ENCODE measurements at regions not wholly inside any gene's neighbourhood (a gene's known extent, or its start where the extent isn't known, plus 50 kb on each side); places are given as distances from the start of the nearest gene placed in this dataset.

DNA sequence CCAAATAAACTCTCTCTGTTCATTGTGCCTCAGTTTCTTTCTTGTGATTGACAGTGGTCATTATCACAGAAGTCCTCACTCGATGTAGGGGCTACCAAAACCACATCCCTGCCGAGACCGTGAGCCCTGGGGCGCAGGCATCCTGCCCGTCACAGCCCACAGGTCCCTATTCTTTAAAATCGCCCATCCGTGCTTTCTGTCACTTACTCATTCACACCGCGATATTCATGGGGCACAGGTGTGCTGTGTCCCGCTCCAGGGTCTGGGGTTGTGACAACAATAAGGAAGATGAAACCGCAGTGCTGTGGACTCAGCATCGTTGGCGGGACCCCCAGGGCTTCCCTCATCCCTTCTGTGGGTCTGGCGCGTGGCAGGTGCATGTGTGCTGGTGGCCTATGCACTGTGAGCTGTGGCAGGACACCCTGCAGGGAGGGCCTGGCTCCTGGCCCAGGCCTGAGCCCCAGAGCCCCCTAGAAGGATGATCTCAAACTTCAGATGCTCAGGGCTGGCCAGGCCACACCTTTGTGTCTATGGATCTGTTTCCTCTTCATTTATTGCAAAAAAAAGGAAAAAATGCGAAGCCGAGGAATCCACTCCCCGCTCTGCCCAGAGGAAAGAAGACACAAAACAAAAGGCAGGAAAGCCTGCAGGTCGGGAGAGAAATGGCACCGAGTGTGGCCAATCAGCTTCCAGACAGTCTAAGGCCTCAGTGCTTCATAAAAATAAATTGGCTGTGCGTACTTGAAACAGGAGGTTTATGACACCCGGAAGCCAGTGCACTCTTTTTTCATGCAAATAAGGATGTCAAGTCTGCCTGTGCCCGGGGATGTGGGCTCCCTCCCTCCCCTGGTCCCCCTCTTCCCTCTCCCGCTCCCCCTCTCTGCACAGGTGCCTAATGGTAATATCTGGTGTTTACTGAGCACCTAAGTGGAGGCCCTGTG, 109.5 kb upstream of the ADRA2C start:
- no peak for DNase-seq
- H3K36me3 ChIP-seq (ENCODE audit: control insufficient read depth, insufficient read depth, low read length): no peaks in the 10 kb centered on the region
- Mint-ChIP-seq H3K27ac (ENCODE audit: unreplicated experiment) (no peak overlapping the region), H3K9me3 (ENCODE audit: unreplicated experiment) (no peaks in the 10 kb centered on the region), H3K4me3 (ENCODE audit: unreplicated experiment) (no peak overlapping the region), H3K36me3 (ENCODE audit: insufficient read depth, unreplicated experiment) (no peaks in the 10 kb centered on the region), H3K4me1 (ENCODE audit: low read depth, unreplicated experiment) (no peaks in the 10 kb centered on the region), H3K27me3 (ENCODE audit: insufficient read depth, unreplicated experiment) (no peaks in the 10 kb centered on the region)
- CTCF ChIA-PET: no interaction called here
- 0 out of 2 replicates have a peak, but pooled peaks cover 3% of the 10 kb centered on the region for H3K4me1 ChIP-seq
- no TSS peak for BruUV-seq (replicated peaks)
- TF ChIP-seq, protein P1, sequence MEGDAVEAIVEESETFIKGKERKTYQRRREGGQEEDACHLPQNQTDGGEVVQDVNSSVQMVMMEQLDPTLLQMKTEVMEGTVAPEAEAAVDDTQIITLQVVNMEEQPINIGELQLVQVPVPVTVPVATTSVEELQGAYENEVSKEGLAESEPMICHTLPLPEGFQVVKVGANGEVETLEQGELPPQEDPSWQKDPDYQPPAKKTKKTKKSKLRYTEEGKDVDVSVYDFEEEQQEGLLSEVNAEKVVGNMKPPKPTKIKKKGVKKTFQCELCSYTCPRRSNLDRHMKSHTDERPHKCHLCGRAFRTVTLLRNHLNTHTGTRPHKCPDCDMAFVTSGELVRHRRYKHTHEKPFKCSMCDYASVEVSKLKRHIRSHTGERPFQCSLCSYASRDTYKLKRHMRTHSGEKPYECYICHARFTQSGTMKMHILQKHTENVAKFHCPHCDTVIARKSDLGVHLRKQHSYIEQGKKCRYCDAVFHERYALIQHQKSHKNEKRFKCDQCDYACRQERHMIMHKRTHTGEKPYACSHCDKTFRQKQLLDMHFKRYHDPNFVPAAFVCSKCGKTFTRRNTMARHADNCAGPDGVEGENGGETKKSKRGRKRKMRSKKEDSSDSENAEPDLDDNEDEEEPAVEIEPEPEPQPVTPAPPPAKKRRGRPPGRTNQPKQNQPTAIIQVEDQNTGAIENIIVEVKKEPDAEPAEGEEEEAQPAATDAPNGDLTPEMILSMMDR (IDR thresholded peaks at IDR 0.05; ENCODE audit: insufficient read depth in 1 of 2, low read depth in 1 of 2, low read length in 1 of 2, severe bottlenecking in 1 of 2, unreplicated experiment in 1 of 2): no peak
- no peaks in the 10 kb centered on the region for H3K27me3 ChIP-seq (replicated peaks; ENCODE audit: control insufficient read depth, insufficient read depth, low read length)
- no peaks in the 10 kb centered on the region for H3K9me3 ChIP-seq
- POLR2A ChIA-PET: no interaction called here
- H3K4me3 ChIP-seq (ENCODE audit: low read depth, low read length): no peak overlapping the region
- intact Hi-C loops (cut with micrococcal nuclease; ENCODE audit: unreplicated experiment): no loop called here

DNA sequence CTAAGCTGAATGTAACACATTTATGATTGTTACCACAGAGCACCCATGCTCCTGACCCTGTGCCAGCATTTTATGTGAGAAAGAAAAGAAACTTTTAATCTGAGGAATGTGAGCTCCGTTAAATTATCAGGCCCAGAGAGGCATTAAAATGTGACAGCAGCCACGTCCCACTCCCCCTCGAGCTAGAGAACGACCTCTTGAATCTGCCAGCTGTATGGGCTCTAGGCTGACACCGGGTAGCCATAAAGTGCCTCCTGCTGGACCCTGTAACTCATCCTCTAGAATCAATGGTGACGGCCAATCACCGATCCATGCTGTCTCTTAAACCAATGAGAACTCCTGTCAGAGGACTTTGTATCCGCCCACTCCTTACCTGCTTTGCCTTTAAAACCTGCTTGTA, 110.2 kb upstream of the ADRA2C start:
- intact Hi-C loops (cut with micrococcal nuclease; ENCODE audit: unreplicated experiment): no loop called here
- ChIA-PET CTCF (no interaction called here), POLR2A (no interaction called here)
- TF ChIP-seq, protein P1 (IDR thresholded peaks at IDR 0.05; ENCODE audit: insufficient read depth in 1 of 2, low read depth in 1 of 2, low read length in 1 of 2, severe bottlenecking in 1 of 2, unreplicated experiment in 1 of 2): no peak
- H3K27ac Mint-ChIP-seq (ENCODE audit: unreplicated experiment): no peak overlapping the region
- DNase-seq: no peak
- BruUV-seq (replicated peaks): no TSS peak
- H3K9me3 Mint-ChIP-seq (ENCODE audit: unreplicated experiment): no peaks in the 10 kb centered on the region
- Histone ChIP-seq H3K4me1 (0 out of 2 replicates have a peak, but pooled peaks cover 5% of the 10 kb centered on the region), H3K9me3 (no peaks in the 10 kb centered on the region), H3K36me3 (ENCODE audit: control insufficient read depth, insufficient read depth, low read length) (no peaks in the 10 kb centered on the region), H3K27me3 (replicated peaks; ENCODE audit: control insufficient read depth, insufficient read depth, low read length) (no peaks in the 10 kb centered on the region), H3K4me3 (ENCODE audit: low read depth, low read length) (no peak overlapping the region)
- H3K36me3 Mint-ChIP-seq (ENCODE audit: insufficient read depth, unreplicated experiment): no peaks in the 10 kb centered on the region
- H3K27me3 Mint-ChIP-seq (ENCODE audit: insufficient read depth, unreplicated experiment): no peaks in the 10 kb centered on the region
- no peaks in the 10 kb centered on the region for H3K4me1 Mint-ChIP-seq (ENCODE audit: low read depth, unreplicated experiment)
- H3K4me3 Mint-ChIP-seq (ENCODE audit: unreplicated experiment): no peak overlapping the region

DNA sequence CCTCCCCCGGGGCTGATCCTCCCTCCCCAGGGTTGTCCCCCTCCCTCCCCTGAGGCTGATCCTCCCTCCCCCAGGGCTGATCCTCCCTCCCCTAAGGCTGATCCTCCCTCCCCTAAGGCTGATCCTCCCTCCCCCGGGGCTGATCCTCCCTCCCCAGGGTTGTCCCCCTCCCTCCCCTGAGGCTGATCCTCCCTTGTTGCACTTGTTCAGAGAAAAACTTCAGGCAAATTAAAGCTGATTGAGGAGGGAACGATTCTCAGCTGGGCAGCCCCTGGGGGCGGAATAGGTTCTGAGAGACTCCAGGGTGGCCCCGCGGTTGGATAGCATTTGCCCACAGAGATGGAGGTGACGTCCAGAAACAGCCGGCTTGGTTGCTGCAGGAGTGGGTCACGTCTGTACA, 110.7 kb upstream of the ADRA2C start:
- CTCF ChIA-PET: no interaction called here
- no peak overlapping the region for H3K4me3 Mint-ChIP-seq (ENCODE audit: unreplicated experiment)
- H3K9me3 ChIP-seq: no peaks in the 10 kb centered on the region
- H3K36me3 Mint-ChIP-seq (ENCODE audit: insufficient read depth, unreplicated experiment): no peaks in the 10 kb centered on the region
- 0 out of 2 replicates have a peak, but pooled peaks cover 5% of the 10 kb centered on the region for H3K4me1 ChIP-seq
- intact Hi-C loops (cut with micrococcal nuclease; ENCODE audit: unreplicated experiment): no loop called here
- H3K36me3 ChIP-seq (ENCODE audit: control insufficient read depth, insufficient read depth, low read length): no peaks in the 10 kb centered on the region
- H3K27me3 Mint-ChIP-seq (ENCODE audit: insufficient read depth, unreplicated experiment): no peaks in the 10 kb centered on the region
- no peaks in the 10 kb centered on the region for H3K27me3 ChIP-seq (replicated peaks; ENCODE audit: control insufficient read depth, insufficient read depth, low read length)
- H3K27ac Mint-ChIP-seq (ENCODE audit: unreplicated experiment): no peak overlapping the region
- TF ChIP-seq, protein P1 (IDR thresholded peaks at IDR 0.05; ENCODE audit: insufficient read depth in 1 of 2, low read depth in 1 of 2, low read length in 1 of 2, severe bottlenecking in 1 of 2, unreplicated experiment in 1 of 2): no peak
- H3K4me3 ChIP-seq (ENCODE audit: low read depth, low read length): no peak overlapping the region
- no peaks in the 10 kb centered on the region for H3K4me1 Mint-ChIP-seq (ENCODE audit: low read depth, unreplicated experiment)
- no TSS peak for BruUV-seq (replicated peaks)
- DNase-seq: no peak
- H3K9me3 Mint-ChIP-seq (ENCODE audit: unreplicated experiment): no peaks in the 10 kb centered on the region
- POLR2A ChIA-PET: no interaction called here
